SK-N-MC (cell line): ENCODE measurements at regions not wholly inside any gene's neighbourhood (a gene's known extent, or its start where the extent isn't known, plus 50 kb on each side); places are given as distances from the start of the nearest gene placed in this dataset.

Experiments
- EZH2 ChIP-seq: fragments of 200-600 bp; sonication (generic); IDR thresholded peaks from one replicate; pipeline ENCODE4 v1.6.1; 2017; ENCODE audit warnings: antibody characterized with exemption
- FOXP2 ChIP-seq: optimal IDR thresholded peaks from 2 replicates; pipeline ENCODE3; 2011; ENCODE audit warnings: mild to moderate bottlenecking, moderate library complexity; ENCODE audit not compliant: insufficient read depth; ENCODE audit errors: extremely low read length, control extremely low read depth
- POLR2AphosphoS5 ChIP-seq: IDR thresholded peaks from 2 replicates; pipeline ENCODE4 v1.6.1; 2012; ENCODE audit warnings: mild to moderate bottlenecking, low read depth, low read length, borderline replicate concordance

GRCh38 chr1:5376538-5377247, 615.5 kb downstream of the NPHP4 start:
- TF ChIP-seq POLR2AphosphoS5 (no peak), EZH2 (no peak), FOXP2 (no peak)
